Esophagus (tissue), 2 donors: ENCODE measurements at regions not wholly inside any gene's neighbourhood (a gene's known extent, or its start where the extent isn't known, plus 50 kb on each side); places are given as distances from the start of the nearest gene placed in this dataset.

Source experiments
- H3K27ac ChIP-seq, 2 donors: one replicate each; pipeline ENCODE4 v1.5.1; 2013; ENCODE audit warnings: low read depth in 2 of 2, mild to moderate bottlenecking in 2 of 2, inconsistent platforms in 1 of 2, low read length in 1 of 2, moderate library complexity in 1 of 2
- H3K27me3 ChIP-seq, 2 donors: one replicate each; pipeline ENCODE4 v1.6.1; 2013; ENCODE audit warnings: low read length in 2 of 2, control low read depth in 1 of 2, mild to moderate bottlenecking in 1 of 2; ENCODE audit not compliant: insufficient read depth in 2 of 2, control insufficient read depth in 1 of 2
- H3K36me3 ChIP-seq, 2 donors: one replicate each; pipeline ENCODE4 v1.6.1; 2013; ENCODE audit warnings: low read length in 1 of 2; ENCODE audit not compliant: control insufficient read depth in 2 of 2, insufficient read depth in 2 of 2
- H3K4me1 ChIP-seq, 2 donors: one replicate each; pipeline ENCODE4 v1.6.1; 2013; ENCODE audit warnings: low read length in 1 of 2; ENCODE audit not compliant: control insufficient read depth in 2 of 2, insufficient read depth in 2 of 2
- H3K4me3 ChIP-seq, 2 donors: one replicate each; pipeline ENCODE4 v1.5.1; 2013; ENCODE audit warnings: low read length in 2 of 2, mild to moderate bottlenecking in 2 of 2, low read depth in 1 of 2, moderate library complexity in 1 of 2
- H3K9me3 ChIP-seq, 2 donors: one replicate each; pipeline ENCODE4 v1.6.1; 2013; ENCODE audit warnings: mild to moderate bottlenecking in 2 of 2, low read depth in 1 of 2, low read length in 1 of 2, moderate library complexity in 1 of 2; ENCODE audit not compliant: control insufficient read depth in 2 of 2, insufficient read depth in 1 of 2
- WGBS, 2 donors: extraction: QIAGEN DNeasy Blood & Tissue Kit; methylation state at CpG; one replicate each; pipeline ENCODE4 v1.1.7; 2013; 5-methylcytosine and 5-hydroxymethylcytosine counted together
- donor health status: healthy with polysubstance abuse.
- donor health status: Bipolar disorder and iron deficiency.

DNA sequence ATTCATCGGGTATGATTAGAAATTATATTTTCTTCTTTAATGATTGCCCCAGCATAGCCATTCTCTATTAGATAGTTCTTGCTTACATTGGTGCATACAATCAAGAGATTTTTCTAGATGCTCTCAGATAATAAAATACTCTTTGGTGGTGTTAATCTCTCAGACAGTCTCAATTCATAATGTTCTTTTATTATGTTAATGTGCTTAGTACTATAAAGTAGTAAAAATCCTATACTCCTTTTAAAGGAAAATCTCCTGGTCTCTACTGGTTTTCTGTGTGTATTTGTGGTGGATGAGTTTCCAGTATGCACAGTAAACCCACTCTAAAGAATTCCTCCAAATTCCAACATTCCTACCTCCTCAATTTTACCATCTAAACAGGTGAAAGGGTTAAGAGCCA, 203.5 kb downstream of the FAT4 start:
- H3K36me3 ChIP-seq: no peaks in the 10 kb centered on the region
- no peaks in the 10 kb centered on the region for H3K4me1 ChIP-seq
- no peaks in the 10 kb centered on the region for H3K27me3 ChIP-seq
- WGBS, 2 donors: 86 to 89% methylated on average over 1 of the region's 1 CpG
- no peak overlapping the region for H3K4me3 ChIP-seq
- H3K9me3 ChIP-seq: peaks cover 0 to 4% of the 10 kb centered on the region in 2 donors
- no peak overlapping the region for H3K27ac ChIP-seq

DNA sequence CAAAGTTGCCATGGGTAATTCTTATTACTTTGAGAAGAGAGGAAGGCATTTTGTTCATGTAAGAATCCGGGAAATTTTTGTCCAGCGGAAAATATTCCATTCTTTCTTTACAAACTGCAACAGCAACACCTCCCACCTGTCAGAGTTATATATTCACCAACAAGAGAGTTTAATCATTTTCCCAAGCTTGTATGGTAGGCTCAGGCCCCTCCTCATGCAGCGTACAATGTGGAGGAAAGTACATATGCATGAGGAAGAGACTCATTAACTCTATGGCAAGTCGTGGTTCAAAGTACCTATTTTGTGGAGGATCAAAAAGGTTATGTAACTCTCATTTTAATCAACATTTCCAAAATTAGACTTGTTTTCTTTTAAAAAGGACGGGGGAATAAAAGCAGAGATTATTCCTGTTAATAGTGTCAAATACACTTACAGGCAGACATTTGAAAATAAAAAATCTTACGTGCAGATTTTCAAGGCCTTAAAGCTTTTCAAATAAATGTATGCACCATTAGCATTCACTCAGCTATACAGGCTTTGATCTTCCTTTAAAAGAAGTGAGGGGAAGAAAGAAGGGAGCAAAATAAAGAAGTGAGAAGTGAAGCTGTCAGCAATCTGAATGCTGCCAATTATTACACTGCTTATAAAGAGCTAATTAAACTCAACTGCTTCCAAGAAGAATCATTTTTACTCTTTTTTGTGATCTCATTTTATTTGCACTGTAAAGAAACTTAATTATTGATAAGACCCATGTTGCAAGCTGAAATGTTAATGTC, 204.8 kb downstream of the FAT4 start:
- Histone ChIP-seq H3K27me3 (no peaks in the 10 kb centered on the region), H3K4me3 (no peak overlapping the region), H3K27ac (no peak overlapping the region), H3K4me1 (no peaks in the 10 kb centered on the region), H3K36me3 (no peaks in the 10 kb centered on the region), H3K9me3 (peaks cover 0 to 4% of the 10 kb centered on the region in 2 donors)
- WGBS, 2 donors: 59 to 68% methylated on average over 6 of the region's 6 CpGs

DNA sequence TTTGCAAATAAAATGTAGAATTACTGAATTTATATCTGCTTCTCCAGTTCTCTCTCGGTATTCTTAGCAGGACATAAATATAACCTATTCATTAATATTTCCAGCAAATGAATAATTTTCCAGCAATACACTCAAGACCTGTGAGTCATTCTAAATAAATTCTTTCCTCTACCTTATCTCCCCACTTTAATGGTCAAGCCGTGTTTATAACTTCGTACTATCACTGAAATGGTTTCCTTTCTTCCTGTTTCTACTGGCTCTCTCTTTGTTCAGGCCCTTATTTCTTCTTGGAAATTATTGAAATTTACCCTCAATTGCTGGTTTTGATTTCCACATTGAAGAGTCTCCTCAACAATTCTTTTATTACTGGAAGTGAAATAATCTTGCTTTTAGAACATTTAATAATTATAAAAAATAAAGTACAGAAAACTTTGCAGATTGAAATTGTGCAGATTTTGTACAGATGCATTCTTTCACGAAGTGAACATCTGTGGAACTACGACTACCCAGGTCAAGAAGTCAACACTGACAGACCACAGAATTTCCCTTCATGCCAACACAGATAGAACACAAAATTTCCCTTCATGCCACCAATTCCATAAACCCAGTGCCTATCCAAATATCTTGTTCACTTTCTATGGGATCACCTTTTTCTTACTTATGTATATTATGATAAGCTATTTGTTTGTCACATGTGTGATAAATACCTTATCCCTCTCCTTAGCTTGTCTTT, 205.7 kb downstream of the FAT4 start:
- Histone ChIP-seq H3K4me1 (no peaks in the 10 kb centered on the region), H3K27ac (no peak overlapping the region)

DNA sequence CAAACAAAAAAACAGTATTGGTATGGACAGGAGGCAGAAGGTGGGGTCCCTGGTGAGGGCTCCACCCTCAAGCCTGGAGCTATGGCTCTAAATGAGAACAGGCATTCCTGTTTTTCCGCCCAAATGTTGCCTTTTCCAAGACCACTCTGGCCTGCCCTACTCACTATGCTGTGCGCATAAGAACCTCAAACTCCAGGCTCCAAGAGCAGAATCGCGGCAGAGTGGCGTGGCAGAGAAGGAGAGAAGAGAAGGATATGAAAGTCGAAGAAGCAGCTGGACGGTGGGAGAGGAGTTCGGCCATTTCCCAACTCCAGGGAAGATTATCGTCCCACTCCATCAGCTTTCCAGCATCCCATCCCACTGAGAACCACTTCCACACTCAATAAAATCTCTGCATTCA, 207.8 kb downstream of the FAT4 start:
- Histone ChIP-seq H3K4me1 (no peaks in the 10 kb centered on the region), H3K9me3 (peaks cover 0 to 4% of the 10 kb centered on the region in 2 donors), H3K36me3 (no peaks in the 10 kb centered on the region), H3K4me3 (no peak overlapping the region), H3K27me3 (no peaks in the 10 kb centered on the region), H3K27ac (no peak overlapping the region)
- 91 to 96% methylated on average over 9 of the region's 9 CpGs for WGBS, 2 donors

More for the DNA sequence above, 205.7 kb downstream of the FAT4 start:
- Histone ChIP-seq H3K4me3 (no peak overlapping the region), H3K36me3 (no peaks in the 10 kb centered on the region), H3K27me3 (no peaks in the 10 kb centered on the region), H3K9me3 (peaks cover 0 to 4% of the 10 kb centered on the region in 2 donors)
- WGBS, 2 donors: 64 to 73% methylated on average over 5 of the region's 5 CpGs

DNA sequence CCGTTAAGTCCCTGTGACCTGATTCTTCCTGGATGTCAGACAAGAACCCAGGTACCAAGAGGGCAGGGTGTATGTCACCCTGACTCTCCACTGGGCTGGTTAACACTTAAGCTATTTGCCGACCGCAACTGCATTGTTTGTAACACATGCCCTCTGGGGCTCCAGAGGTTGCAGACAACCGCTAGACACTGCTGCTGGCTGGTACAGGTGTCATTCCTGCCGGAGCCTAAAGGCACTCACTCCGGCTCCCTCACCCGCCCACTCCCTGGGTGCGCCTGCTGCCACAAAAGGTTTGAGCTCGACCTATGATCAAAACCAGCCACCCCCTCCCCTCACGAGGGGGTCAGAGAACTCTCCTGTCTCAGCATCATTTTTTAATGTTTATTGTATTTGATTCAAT, 208.2 kb downstream of the FAT4 start:
- Histone ChIP-seq H3K36me3 (no peaks in the 10 kb centered on the region), H3K27ac (no peak overlapping the region), H3K4me1 (no peaks in the 10 kb centered on the region), H3K4me3 (no peak overlapping the region), H3K27me3 (no peaks in the 10 kb centered on the region), H3K9me3 (peaks cover 0 to 4% of the 10 kb centered on the region in 2 donors)
- WGBS, 2 donors: 67 to 73% methylated on average over 10 of the region's 10 CpGs

DNA sequence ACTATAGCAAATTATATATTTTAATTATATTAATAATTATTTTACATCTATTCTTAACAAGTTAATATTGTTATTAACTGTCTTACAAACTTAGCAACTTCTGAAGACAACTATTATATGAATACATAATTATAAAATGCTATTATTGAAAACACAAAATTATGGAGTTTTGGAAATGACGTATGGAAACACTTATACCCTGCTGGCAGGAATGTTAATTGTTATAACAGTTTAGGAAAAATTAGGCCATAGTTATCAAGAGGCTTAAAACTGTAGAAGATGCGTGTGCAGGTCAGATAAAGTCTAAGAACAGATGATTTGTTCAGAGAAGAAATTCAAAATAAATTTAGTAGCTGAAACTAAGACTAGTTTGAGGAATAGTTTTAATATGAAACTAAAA, 211.7 kb downstream of the FAT4 start:
- Histone ChIP-seq H3K4me1 (no peaks in the 10 kb centered on the region), H3K27me3 (no peaks in the 10 kb centered on the region), H3K36me3 (no peaks in the 10 kb centered on the region), H3K4me3 (no peak overlapping the region), H3K9me3 (peaks cover 0 to 4% of the 10 kb centered on the region in 2 donors), H3K27ac (no peak overlapping the region)
- WGBS, 2 donors: 78 to 85% methylated on average over 2 of the region's 2 CpGs

DNA sequence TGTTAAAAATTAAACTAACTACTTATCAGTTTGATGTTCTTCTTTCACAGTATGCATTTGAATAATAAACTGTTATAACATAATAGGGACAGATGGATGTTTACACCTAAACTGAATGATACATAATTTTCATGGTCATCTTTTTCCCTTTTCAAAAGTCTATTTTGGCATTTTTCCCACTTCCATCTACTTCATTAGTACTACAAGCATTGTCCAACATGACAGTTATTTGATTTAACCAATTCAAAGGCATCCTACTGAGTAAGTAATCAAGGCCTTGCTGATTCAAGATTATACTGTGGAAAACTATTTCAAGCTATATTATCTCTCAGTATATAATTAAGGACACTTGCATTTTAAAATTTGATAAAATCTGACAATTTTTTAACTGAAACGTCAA, 212.9 kb downstream of the FAT4 start:
- H3K27me3 ChIP-seq: no peaks in the 10 kb centered on the region
- no peak overlapping the region for H3K4me3 ChIP-seq
- 86 to 87% methylated on average over 1 of the region's 1 CpG for WGBS, 2 donors
- H3K4me1 ChIP-seq: no peaks in the 10 kb centered on the region
- no peaks in the 10 kb centered on the region for H3K36me3 ChIP-seq
- no peak overlapping the region for H3K27ac ChIP-seq
- peaks cover 0 to 2% of the 10 kb centered on the region in 2 donors for H3K9me3 ChIP-seq

DNA sequence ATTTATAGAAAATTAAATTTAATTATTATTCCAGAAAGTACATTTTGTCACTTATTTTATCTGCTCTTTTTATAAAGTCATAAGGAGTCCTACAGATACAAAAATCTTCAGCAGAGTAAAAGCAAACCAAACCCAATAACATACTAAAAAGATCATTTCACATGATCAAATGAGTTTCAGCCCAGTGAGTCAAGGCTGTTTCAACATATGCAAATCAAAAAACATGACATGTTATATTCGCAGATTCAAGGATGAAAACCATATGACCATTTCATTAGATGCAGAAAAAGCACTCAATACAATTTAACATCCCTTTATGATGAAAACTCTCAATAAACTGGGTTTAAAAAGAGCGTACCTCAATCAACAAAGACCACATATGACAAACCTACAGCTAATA, 214.3 kb downstream of the FAT4 start:
- WGBS, 2 donors: 85 to 90% methylated on average over 2 of the region's 2 CpGs
- Histone ChIP-seq H3K4me1 (no peaks in the 10 kb centered on the region), H3K36me3 (no peaks in the 10 kb centered on the region), H3K27me3 (no peaks in the 10 kb centered on the region), H3K27ac (no peak overlapping the region), H3K4me3 (no peak overlapping the region), H3K9me3 (no peaks in the 10 kb centered on the region)

DNA sequence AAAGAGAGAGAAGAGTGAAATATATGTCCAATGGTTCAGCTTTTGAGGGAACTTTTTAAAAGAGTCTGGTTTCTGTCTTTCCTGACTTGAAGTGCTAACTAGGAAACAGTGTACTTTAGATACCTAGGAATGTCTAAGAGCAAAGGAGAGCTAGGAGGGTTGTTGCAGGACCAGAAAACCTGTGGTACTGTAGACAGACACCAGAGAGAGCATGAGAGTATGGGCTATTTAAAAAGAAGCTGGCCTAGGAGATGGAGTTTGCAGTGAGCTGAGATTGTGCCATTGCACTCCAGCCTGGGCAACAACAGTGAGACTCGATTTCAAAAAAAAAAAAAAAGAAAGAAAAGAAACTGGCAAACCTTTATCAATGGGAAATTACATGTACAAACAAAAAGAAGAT, 223.9 kb downstream of the FAT4 start:
- Histone ChIP-seq H3K4me1 (no peaks in the 10 kb centered on the region), H3K27me3 (no peaks in the 10 kb centered on the region), H3K4me3 (no peak overlapping the region), H3K9me3 (no peaks in the 10 kb centered on the region), H3K36me3 (no peaks in the 10 kb centered on the region), H3K27ac (no peak overlapping the region)
- WGBS, 2 donors: 45 to 69% methylated on average over 1 of the region's 1 CpG

DNA sequence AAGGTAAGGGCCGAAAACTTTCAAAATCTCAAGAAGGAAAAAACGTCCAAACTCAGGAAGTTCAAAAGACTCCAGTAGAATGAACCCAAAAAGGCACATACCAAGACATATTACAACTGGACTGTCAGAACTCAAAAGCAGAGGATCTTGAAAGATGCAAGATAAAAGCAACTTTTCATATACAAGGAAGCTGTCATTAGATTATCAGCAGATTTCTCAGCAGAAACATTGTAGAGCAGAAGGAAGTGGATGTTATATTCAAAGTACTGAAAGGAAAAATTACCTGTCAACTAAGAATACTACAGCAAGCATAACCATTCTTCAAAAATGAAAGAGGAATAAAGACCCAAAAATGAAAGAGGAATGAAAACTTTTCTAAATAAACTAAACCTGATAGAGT, 224.9 kb downstream of the FAT4 start:
- Histone ChIP-seq H3K4me1 (no peaks in the 10 kb centered on the region), H3K9me3 (no peaks in the 10 kb centered on the region), H3K4me3 (no peak overlapping the region), H3K27ac (no peak overlapping the region), H3K27me3 (no peaks in the 10 kb centered on the region), H3K36me3 (no peaks in the 10 kb centered on the region)
- 65 to 73% methylated on average over 2 of the region's 2 CpGs for WGBS, 2 donors
